Osteocyte (in vitro differentiated cells): ENCODE measurements at regions not wholly inside any gene's neighbourhood (a gene's known extent, or its start where the extent isn't known, plus 50 kb on each side); places are given as distances from the start of the nearest gene placed in this dataset.

Experiments used
- DNase-seq: peaks from one replicate; pipeline ENCODE4 v3.0.0; 2021; ENCODE audit warnings: mixed read lengths; ENCODE audit not compliant: unreplicated experiment; ENCODE audit errors: extremely low spot score
- H3K27ac Mint-ChIP-seq: one replicate; pipeline ENCODE4 v1.8.0; 2021; ENCODE audit warnings: mild to moderate bottlenecking, mixed read lengths; ENCODE audit not compliant: unreplicated experiment
- H3K27me3 Mint-ChIP-seq: one replicate; pipeline ENCODE4 v1.8.0; 2021; ENCODE audit warnings: mixed read lengths; ENCODE audit not compliant: unreplicated experiment
- H3K36me3 Mint-ChIP-seq: one replicate; pipeline ENCODE4 v1.8.0; 2021; ENCODE audit warnings: mixed read lengths; ENCODE audit not compliant: unreplicated experiment
- H3K4me1 Mint-ChIP-seq: one replicate; pipeline ENCODE4 v1.8.0; 2021; ENCODE audit warnings: mixed read lengths; ENCODE audit not compliant: unreplicated experiment
- H3K4me3 Mint-ChIP-seq: one replicate; pipeline ENCODE4 v1.8.0; 2021; ENCODE audit warnings: mild to moderate bottlenecking, moderate library complexity, mixed read lengths; ENCODE audit not compliant: unreplicated experiment
- H3K9me3 Mint-ChIP-seq: one replicate; pipeline ENCODE4 v1.8.0; 2021; ENCODE audit warnings: mixed read lengths; ENCODE audit not compliant: unreplicated experiment
- CTCF ChIP-seq: fragments of 200-600 bp; sonication (generic); IDR thresholded peaks from 2 replicates; pipeline ENCODE4 v1.5.0; 2021; ENCODE audit warnings: antibody characterized with exemption, mild to moderate bottlenecking, moderate library complexity

- Mint-ChIP-seq H3K4me1 (peaks cover 34% of the 10 kb centered on the region), H3K4me3 (no peak overlapping the region), H3K27ac (peak overlapping the region; percentile 8), H3K27me3 (no peaks in the 10 kb centered on the region), H3K36me3 (no peaks in the 10 kb centered on the region), H3K9me3 (peaks cover 6% of the 10 kb centered on the region)
- no peak for TF ChIP-seq CTCF
- no peak for DNase-seq
These were observed 85.1 kb upstream of the PLEKHA5 start for GRCh38 chr12:19044430-19044829.

GRCh38 chr12:19044891-19045290 is 84.6 kb upstream of the PLEKHA5 start:
- no peak for DNase-seq
- Mint-ChIP-seq H3K9me3 (peaks cover 6% of the 10 kb centered on the region), H3K36me3 (no peaks in the 10 kb centered on the region), H3K4me1 (peaks cover 30% of the 10 kb centered on the region), H3K4me3 (no peak overlapping the region), H3K27ac (peak overlapping the region; percentile 61), H3K27me3 (no peaks in the 10 kb centered on the region)
- TF ChIP-seq CTCF: no peak

- no peaks in the 10 kb centered on the region for H3K27me3 Mint-ChIP-seq
- no peaks in the 10 kb centered on the region for H3K36me3 Mint-ChIP-seq
- H3K4me3 Mint-ChIP-seq: no peak overlapping the region
- peaks cover 6% of the 10 kb centered on the region for H3K9me3 Mint-ChIP-seq
- peak overlapping the region; percentile 61 for H3K27ac Mint-ChIP-seq
- TF ChIP-seq CTCF: no peak
- DNase-seq: no peak
- peaks cover 25% of the 10 kb centered on the region for H3K4me1 Mint-ChIP-seq
These were observed 84.1 kb upstream of the PLEKHA5 start for GRCh38 chr12:19045426-19045825.

GRCh38 chr12:19048943-19049342 is 80.6 kb upstream of the PLEKHA5 start:
- no peak for DNase-seq
- no peak overlapping the region for H3K4me3 Mint-ChIP-seq
- no peak for TF ChIP-seq CTCF
- no peak overlapping the region for H3K27ac Mint-ChIP-seq
- H3K4me1 Mint-ChIP-seq: peaks cover 21% of the 10 kb centered on the region
- H3K9me3 Mint-ChIP-seq: peaks cover 6% of the 10 kb centered on the region
- no peaks in the 10 kb centered on the region for H3K27me3 Mint-ChIP-seq
- H3K36me3 Mint-ChIP-seq: no peaks in the 10 kb centered on the region

- no peak for TF ChIP-seq CTCF
- H3K9me3 Mint-ChIP-seq: no peaks in the 10 kb centered on the region
- no peak overlapping the region for H3K27ac Mint-ChIP-seq
- DNase-seq: no peak
- H3K36me3 Mint-ChIP-seq: no peaks in the 10 kb centered on the region
- H3K4me1 Mint-ChIP-seq: peaks cover 2% of the 10 kb centered on the region
- H3K4me3 Mint-ChIP-seq: no peak overlapping the region
- H3K27me3 Mint-ChIP-seq: no peaks in the 10 kb centered on the region
These were observed 76.8 kb upstream of the PLEKHA5 start for GRCh38 chr12:19052689-19053088.
